GM19397 (cell line): ENCODE measurements at regions not wholly inside any gene's neighbourhood (a gene's known extent, or its start where the extent isn't known, plus 50 kb on each side); places are given as distances from the start of the nearest gene placed in this dataset.
"Not testable (repeated sequence)": the region's sequence is repeated elsewhere in the genome, so short reads cannot be mapped to it uniquely, and the experiment has no call there.

ENCODE experiments used
- ATAC-seq: cut with Tn5 transposase; IDR thresholded peaks from one replicate; pipeline ENCODE4 v1.9.1; 2021; ENCODE audit warnings: mild to moderate bottlenecking, moderate library complexity; ENCODE audit not compliant: unreplicated experiment

- ATAC-seq, result no peak
These were observed 167.1 kb upstream of the CRBN start for GRCh38 chr3:3346556-3346955.

DNA sequence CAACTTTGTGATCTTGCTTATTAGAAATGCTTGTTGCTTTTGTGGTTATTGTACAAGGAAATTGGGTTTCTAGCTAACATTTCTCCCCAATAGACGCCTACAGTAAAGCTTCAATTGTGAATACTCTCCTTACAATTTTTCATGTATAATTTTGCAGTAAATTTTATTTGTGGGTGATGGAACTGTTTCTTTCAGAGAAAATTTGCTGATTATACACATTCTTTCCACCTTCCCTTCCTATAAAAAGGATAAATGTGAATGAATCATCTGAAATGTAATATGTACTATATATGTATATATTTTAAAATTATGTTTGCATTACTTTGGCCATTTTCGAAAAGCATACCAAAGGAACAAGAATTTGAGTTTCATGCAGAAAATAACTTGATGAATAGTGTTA is 162.7 kb upstream of the CRBN start:
- ATAC-seq, result no peak

- ATAC-seq, result no peak
These were observed 161.7 kb upstream of the CRBN start for GRCh38 chr3:3340965-3341895.

DNA sequence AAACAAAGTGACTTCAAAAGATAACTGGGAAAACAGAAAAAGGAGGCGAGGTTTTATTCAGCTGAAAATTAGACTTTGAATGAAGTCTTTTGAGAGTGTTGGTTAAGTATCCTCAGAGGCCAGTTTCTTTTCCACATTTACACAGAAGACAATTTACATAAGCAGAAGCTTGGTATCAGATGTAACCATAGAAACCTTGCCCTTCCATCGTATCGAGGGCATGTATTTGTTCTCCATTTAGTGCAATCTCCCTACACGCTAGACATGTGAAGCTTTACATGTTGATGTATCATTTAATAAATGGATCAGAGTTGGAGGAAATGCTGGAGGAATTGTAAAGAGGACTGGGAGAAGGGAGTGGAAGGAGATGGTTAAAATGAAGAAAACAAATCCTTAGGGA is 161.0 kb upstream of the CRBN start:
- ATAC-seq, result no peak

- no peak for ATAC-seq
These were observed 156.4 kb upstream of the CRBN start for GRCh38 chr3:3335903-3336302.

- ATAC-seq, result no peak
These were observed 155.0 kb upstream of the CRBN start for GRCh38 chr3:3334491-3334890.

- no peak for ATAC-seq
These were observed 154.1 kb upstream of the CRBN start for GRCh38 chr3:3333571-3333970.

- ATAC-seq, result no peak
These were observed 137.0 kb upstream of the CRBN start for GRCh38 chr3:3316521-3316920.

- ATAC-seq, result no peak
These were observed 136.4 kb upstream of the CRBN start for GRCh38 chr3:3315846-3316245.

DNA sequence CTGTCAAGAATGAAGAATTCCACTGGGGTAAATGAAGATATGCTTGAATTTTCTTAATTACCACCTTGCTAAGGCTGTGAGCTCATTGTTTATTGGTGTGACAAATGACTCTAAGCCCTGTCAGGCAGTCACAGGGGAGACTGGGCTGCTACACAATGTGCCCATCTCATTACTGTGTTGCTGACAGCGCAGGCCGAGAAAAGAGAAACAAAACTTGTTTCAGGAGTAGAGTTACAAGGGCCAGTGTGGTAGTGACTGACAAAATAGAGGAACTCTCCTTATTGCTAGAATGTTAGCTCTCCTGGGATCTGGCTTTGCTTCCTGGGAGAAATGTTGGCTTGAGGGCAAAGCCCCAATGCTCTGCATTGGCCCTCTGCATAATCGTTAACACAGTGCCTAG is 130.4 kb upstream of the CRBN start:
- ATAC-seq, result no peak

DNA sequence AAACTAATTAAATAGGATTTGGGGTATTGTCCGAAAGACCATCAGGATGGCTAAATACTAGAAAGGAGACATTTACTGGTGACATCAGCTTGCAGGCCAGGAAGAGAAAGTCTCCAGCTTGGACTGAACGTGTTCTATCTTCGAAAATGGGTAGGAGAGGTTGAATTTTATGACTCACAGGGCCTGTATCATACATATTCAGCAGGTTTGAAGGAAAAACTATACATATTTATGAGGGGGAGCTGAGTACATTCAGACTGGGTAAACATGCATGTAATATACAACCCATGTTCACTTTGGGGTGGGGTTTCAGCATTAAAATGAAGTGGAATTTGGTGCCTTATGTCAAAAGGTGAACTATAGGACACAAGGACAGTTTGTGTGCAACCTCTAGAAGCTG is 129.3 kb upstream of the CRBN start:
- ATAC-seq, result no peak

- ATAC-seq, result no peak
These were observed 128.0 kb upstream of the CRBN start for GRCh38 chr3:3307491-3307890.

DNA sequence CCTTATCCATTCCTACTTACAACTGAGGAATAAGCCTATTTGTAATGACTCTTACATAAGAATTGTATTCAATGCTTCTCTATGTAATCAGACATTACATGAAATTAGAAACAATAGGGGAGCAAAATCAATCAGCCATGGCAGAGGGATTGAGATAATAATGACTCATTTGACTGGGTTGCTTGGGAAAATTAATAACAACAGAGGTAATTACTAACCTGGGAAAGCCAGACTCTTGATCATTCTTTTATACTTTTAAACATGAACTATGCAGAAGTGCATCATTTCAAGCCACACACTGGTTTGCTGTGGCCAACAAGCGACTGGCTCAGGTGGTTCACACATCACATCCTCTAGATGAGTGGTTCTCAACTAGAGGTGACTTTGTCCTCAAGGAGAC is 126.3 kb upstream of the CRBN start:
- no peak for ATAC-seq

GRCh38 chr3:3305084-3305483 is 125.6 kb upstream of the CRBN start:
- ATAC-seq, result no peak

DNA sequence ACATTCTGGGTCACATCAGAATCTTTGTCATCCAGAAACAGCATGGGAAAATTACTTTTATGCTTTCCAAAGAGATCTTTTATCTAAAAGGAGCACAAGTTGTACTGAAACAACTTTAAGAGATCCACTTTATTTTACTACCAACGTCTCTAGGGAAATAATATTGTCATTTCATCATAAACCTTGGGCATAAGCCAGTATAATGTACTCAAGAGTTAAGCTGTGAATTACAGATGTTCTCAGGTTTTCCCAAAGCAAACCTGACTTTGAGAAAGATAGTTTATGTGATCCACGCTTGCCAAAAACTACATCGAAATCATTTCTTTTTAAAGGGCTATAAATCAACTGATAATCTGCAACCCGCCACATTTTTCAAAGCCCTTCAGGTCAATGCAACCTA is 124.1 kb upstream of the CRBN start:
- no peak for ATAC-seq

GRCh38 chr3:3302964-3303363 is 123.5 kb upstream of the CRBN start:
- no peak for ATAC-seq

- ATAC-seq, result no peak
These were observed 122.0 kb upstream of the CRBN start for GRCh38 chr3:3301476-3301875.

GRCh38 chr3:3296979-3297381 is 117.5 kb upstream of the CRBN start:
- no peak for ATAC-seq

- ATAC-seq, result no peak
These were observed 116.1 kb upstream of the CRBN start for GRCh38 chr3:3295586-3295985.

DNA sequence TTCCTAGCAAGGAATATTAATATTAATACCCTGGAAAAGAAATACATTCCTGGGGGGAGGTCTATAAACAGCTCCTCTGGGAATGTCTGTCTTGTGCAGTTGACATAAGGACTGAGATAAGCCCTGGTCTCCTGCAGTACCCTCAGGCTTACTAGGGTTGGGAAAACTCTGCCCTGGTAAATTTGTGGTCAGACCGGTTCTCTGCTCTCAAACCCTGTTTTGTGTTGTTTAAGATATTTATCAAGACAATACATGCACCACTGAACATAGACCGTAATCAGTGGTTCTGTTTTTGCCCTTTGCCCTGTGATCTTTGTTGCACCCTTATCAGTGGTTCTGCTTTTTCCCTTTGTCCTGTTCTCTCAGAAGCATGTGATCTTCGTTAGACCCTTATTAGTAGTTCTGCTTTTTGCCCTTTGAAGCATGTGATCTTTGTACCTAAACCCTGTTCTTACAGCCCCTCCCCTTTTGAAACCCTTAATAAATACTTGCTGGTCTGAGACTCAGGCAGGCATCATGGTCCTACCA is 112.3 kb upstream of the CRBN start:
- ATAC-seq, result not testable (repeated sequence)

GRCh38 chr3:3288255-3288654 is 108.8 kb upstream of the CRBN start:
- ATAC-seq, result no peak

DNA sequence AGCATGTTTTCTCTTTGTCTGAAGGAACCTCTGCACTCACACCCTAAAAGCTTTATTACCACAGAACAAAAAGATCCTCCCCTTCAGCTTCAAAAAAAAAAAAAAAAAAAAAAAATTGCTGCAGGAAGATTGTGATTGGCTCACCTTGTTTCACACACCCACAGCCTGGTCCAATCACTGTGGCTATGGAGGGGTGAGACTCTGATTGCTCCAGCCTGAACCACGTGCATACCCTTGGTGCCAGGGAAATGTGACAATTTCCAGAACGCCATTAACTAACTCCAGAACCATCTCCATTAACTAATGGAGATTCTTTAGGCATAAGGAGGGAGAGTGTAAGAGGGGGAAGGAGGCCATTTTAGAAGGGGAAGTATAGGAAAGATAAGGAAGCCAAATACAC is 106.5 kb upstream of the CRBN start:
- ATAC-seq, result no peak

GRCh38 chr3:3281024-3281423 is 101.5 kb upstream of the CRBN start:
- ATAC-seq, result no peak
